ENCODE measurements at regions not wholly inside any gene's neighbourhood (a gene's known extent, or its start where the extent isn't known, plus 50 kb on each side); places are given as distances from the start of the nearest gene placed in this dataset.

DNA sequence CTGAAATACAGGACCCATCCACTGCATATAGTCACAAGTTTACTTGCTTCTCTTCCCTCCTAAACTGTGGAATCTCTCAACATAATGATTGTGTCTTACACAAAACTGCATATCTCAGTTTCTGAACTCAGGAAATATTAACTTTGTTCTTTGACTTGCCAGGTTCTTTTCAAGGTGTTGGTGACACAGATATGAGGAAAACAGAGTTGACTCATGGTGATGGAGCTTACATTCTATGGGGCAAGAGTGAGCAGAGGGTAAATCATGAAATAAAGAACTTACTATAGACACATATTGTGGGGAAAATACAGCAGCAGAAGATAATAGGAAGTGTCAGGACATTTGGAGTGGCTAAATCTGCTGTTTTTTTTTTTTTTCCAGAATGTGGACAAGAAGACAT is 72.5 kb upstream of the IGFBP3 start:
- no peaks in the 10 kb centered on the region for H3K4me1 Mint-ChIP-seq
- peaks cover 15 to 39% (median 26%) of the 10 kb centered on the region in 3 donors for H3K9me3 Mint-ChIP-seq
- H3K36me3 Mint-ChIP-seq: peaks cover 31% of the 10 kb centered on the region
- POLR2A ChIA-PET: no interaction called here
- Histone ChIP-seq H3K9me3 (no peaks in the 10 kb centered on the region), H3K4me1 (ENCODE audit: control insufficient read depth in 1 of 2, extremely low read depth in 1 of 2, insufficient read depth in 2 of 2, low read length in 2 of 2) (no peaks in the 10 kb centered on the region), H3K27me3 (replicated peaks in 1 of 2; ENCODE audit: control insufficient read depth in 2 of 2, extremely low read depth in 1 of 2, insufficient read depth in 2 of 2, low read length in 1 of 2) (no peaks in the 10 kb centered on the region), H3K36me3 (ENCODE audit: control insufficient read depth in 2 of 2, extremely low read depth in 1 of 2, insufficient read depth in 1 of 2, low read length in 1 of 2) (no peaks in the 10 kb centered on the region), H3K27ac (ENCODE audit: low read length) (no peak overlapping the region), H3K4me3 (ENCODE audit: control insufficient read depth in 1 of 2, extremely low read depth in 1 of 2, low read length in 1 of 2) (no peak overlapping the region)
- ATAC-seq (replicated peaks in 1 of 4) (no peak), DNase-seq (no peak)
- H3K27ac Mint-ChIP-seq: no peak overlapping the region
- CTCF ChIA-PET: no interaction called here
- H3K27me3 Mint-ChIP-seq: no peaks in the 10 kb centered on the region
- no peak overlapping the region for H3K4me3 Mint-ChIP-seq

DNA sequence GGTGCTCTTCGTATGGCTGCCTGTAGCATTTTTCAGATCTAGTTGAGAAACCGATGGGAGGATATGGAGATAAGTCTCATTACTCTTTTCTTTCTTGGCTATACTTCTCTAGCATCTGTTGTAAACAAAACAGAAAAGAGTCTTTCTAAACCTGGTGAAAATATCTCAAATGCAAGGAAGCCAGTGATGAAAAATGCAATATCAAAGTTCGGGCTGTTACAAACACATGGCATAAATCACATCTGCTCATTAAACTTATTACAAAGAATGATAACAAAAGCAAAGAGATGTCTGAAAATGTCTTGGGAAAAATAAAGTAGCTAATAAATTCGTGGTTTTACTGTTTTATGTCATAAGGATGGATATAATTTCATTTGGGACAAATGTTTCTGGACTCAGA is 71.8 kb upstream of the IGFBP3 start:
- ChIA-PET POLR2A (no interaction called here), CTCF (no interaction called here)
- ATAC-seq (replicated peaks in 1 of 4): no peak
- H3K4me3 ChIP-seq (ENCODE audit: control insufficient read depth in 1 of 2, extremely low read depth in 1 of 2, low read length in 1 of 2): no peak overlapping the region
- Mint-ChIP-seq H3K9me3 (peaks cover 15 to 33% (median 22%) of the 10 kb centered on the region in 3 donors), H3K4me1 (no peaks in the 10 kb centered on the region), H3K27me3 (no peaks in the 10 kb centered on the region), H3K36me3 (peaks cover 31% of the 10 kb centered on the region), H3K4me3 (no peak overlapping the region), H3K27ac (no peak overlapping the region)
- no peaks in the 10 kb centered on the region for H3K36me3 ChIP-seq (ENCODE audit: control insufficient read depth in 2 of 2, extremely low read depth in 1 of 2, insufficient read depth in 1 of 2, low read length in 1 of 2)
- 0% methylated on average over 1 of the region's 4 CpGs for WGBS (ENCODE audit: insufficient coverage)
- H3K27me3 ChIP-seq (replicated peaks in 1 of 2; ENCODE audit: control insufficient read depth in 2 of 2, extremely low read depth in 1 of 2, insufficient read depth in 2 of 2, low read length in 1 of 2): no peaks in the 10 kb centered on the region
- H3K9me3 ChIP-seq: no peaks in the 10 kb centered on the region
- H3K4me1 ChIP-seq (ENCODE audit: control insufficient read depth in 1 of 2, extremely low read depth in 1 of 2, insufficient read depth in 2 of 2, low read length in 2 of 2): no peaks in the 10 kb centered on the region
- H3K27ac ChIP-seq (ENCODE audit: low read length): no peak overlapping the region
- no peak for DNase-seq

DNA sequence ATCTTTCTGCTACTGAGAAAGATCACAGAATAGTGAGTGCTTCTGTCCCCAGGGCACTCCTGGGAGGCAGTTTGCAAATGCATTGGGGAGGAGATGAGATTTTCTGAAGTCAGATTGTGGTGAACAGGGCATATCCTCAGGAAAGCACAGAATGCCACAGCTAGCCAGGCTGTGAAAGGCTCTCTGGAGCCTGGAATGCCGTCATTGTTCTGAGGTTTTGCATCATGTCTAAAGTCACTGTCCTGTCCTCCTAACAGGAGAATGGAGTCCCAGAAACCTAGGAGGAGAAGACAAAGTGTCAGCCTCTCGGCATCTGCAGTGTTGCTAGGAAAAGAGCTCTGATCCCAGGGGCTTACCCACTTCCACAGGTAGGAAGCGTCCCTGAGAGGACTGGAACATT is 69.2 kb upstream of the IGFBP3 start:
- no peaks in the 10 kb centered on the region for H3K36me3 ChIP-seq (ENCODE audit: control insufficient read depth in 2 of 2, extremely low read depth in 1 of 2, insufficient read depth in 1 of 2, low read length in 1 of 2)
- H3K4me1 ChIP-seq (ENCODE audit: control insufficient read depth in 1 of 2, extremely low read depth in 1 of 2, insufficient read depth in 2 of 2, low read length in 2 of 2): no peaks in the 10 kb centered on the region
- Mint-ChIP-seq H3K27me3 (peaks cover 0 to 3% of the 10 kb centered on the region in 2 donors), H3K4me3 (no peak overlapping the region), H3K27ac (no peak overlapping the region), H3K9me3 (peaks cover 7 to 12% (median 9%) of the 10 kb centered on the region in 3 donors), H3K36me3 (peaks cover 21% of the 10 kb centered on the region), H3K4me1 (no peaks in the 10 kb centered on the region)
- no peak overlapping the region for H3K4me3 ChIP-seq (ENCODE audit: control insufficient read depth in 1 of 2, extremely low read depth in 1 of 2, low read length in 1 of 2)
- 66% methylated on average over 2 of the region's 3 CpGs for WGBS (ENCODE audit: insufficient coverage)
- H3K9me3 ChIP-seq: no peaks in the 10 kb centered on the region
- ATAC-seq (replicated peaks in 1 of 4) (no peak), DNase-seq (no peak)
- no peaks in the 10 kb centered on the region for H3K27me3 ChIP-seq (replicated peaks in 1 of 2; ENCODE audit: control insufficient read depth in 2 of 2, extremely low read depth in 1 of 2, insufficient read depth in 2 of 2, low read length in 1 of 2)
- ChIA-PET CTCF (no interaction called here), POLR2A (no interaction called here)
- no peak overlapping the region for H3K27ac ChIP-seq (ENCODE audit: low read length)

DNA sequence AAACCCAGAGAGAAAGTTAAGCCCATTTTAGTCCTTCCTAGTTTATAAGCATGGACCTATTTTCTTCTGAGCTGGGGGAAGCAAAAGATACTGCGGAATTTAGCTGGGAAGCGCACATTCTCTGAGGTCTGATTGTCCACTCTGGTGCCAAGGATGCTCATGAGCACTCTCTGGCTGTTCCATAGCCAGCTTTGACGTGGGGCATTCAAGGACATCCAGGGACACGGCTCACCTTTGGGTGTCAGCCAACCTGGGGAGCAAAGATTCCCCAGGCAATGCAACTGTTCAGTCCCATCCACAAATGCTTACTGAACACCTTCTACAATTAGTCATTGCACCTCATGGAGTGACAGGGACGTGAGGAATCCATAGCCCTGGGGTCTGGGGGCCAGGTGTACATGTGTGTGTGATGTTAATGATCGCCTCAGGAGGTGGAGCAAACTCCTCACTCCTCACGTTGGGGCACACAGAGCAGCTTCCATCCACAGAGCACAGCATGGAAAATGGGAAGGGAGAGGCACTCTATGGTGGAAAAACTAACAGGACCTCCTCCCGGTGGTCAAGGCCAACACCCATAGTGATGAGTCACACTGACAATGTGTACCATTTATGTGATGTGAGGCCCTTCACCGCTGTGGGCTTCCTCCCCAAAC is 67.5 kb upstream of the IGFBP3 start:
- Mint-ChIP-seq H3K27me3 (peaks cover 0 to 6% of the 10 kb centered on the region in 2 donors), H3K36me3 (peaks cover 12% of the 10 kb centered on the region), H3K9me3 (peaks cover 2 to 7% (median 4%) of the 10 kb centered on the region in 3 donors), H3K27ac (no peak overlapping the region), H3K4me1 (no peaks in the 10 kb centered on the region), H3K4me3 (no peak overlapping the region)
- no peak overlapping the region for H3K4me3 ChIP-seq (ENCODE audit: control insufficient read depth in 1 of 2, extremely low read depth in 1 of 2, low read length in 1 of 2)
- WGBS (ENCODE audit: insufficient coverage): 75% methylated on average over 4 of the region's 9 CpGs
- ChIA-PET CTCF (no interaction called here), POLR2A (no interaction called here)
- ATAC-seq (replicated peaks in 1 of 4) (no peak), DNase-seq (no peak)
- H3K9me3 ChIP-seq: no peaks in the 10 kb centered on the region
- H3K4me1 ChIP-seq (ENCODE audit: control insufficient read depth in 1 of 2, extremely low read depth in 1 of 2, insufficient read depth in 2 of 2, low read length in 2 of 2): no peaks in the 10 kb centered on the region
- H3K27me3 ChIP-seq (replicated peaks in 1 of 2; ENCODE audit: control insufficient read depth in 2 of 2, extremely low read depth in 1 of 2, insufficient read depth in 2 of 2, low read length in 1 of 2): no peaks in the 10 kb centered on the region
- no peaks in the 10 kb centered on the region for H3K36me3 ChIP-seq (ENCODE audit: control insufficient read depth in 2 of 2, extremely low read depth in 1 of 2, insufficient read depth in 1 of 2, low read length in 1 of 2)
- no peak overlapping the region for H3K27ac ChIP-seq (ENCODE audit: low read length)

DNA sequence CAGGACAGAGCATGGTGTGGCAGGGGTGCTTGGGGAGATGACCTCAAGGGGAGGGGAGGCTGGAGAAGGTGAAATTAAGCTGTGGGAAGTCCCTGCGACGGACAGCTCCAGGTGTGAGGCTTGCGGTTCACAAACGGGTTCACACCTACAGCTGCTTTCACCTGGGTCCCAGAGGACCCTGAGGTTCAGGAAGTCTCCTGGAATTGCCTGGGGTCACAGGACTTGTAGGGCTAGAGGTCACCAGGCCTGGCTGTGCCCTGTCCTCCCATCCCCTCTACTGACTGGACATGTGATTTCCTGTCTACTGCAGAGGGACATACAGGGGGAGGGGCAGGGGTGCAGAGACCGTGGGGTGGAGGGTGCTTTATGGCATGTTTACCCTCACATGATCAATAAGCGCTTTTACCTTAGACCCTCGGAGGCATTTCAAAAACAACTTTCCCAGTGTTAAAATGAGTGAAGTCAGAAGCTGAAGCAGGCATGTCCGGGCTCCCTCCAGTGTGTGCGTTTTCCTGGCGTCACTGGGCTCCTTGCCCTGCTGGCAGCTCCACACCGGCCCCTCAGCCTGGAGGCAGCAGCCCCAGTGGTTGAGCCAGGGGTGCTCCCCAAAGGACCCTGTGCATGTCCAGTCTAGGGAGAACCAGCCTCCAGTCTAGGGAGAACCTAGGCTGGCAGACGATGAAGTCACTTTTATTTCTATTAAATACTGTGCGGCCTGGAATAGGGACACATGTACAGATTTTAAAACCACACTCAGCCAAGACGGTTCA is 66.6 kb upstream of the IGFBP3 start:
- H3K27ac ChIP-seq (ENCODE audit: low read length): no peak overlapping the region
- peaks cover 10% of the 10 kb centered on the region for H3K36me3 Mint-ChIP-seq
- no peak overlapping the region for H3K27ac Mint-ChIP-seq
- no peak overlapping the region for H3K4me3 ChIP-seq (ENCODE audit: control insufficient read depth in 1 of 2, extremely low read depth in 1 of 2, low read length in 1 of 2)
- peaks cover 0 to 7% (median 2%) of the 10 kb centered on the region in 3 donors for H3K9me3 Mint-ChIP-seq
- H3K9me3 ChIP-seq: no peaks in the 10 kb centered on the region
- ChIA-PET POLR2A (no interaction called here), CTCF (no interaction called here)
- no peak overlapping the region for H3K4me3 Mint-ChIP-seq
- no peaks in the 10 kb centered on the region for H3K27me3 ChIP-seq (replicated peaks in 1 of 2; ENCODE audit: control insufficient read depth in 2 of 2, extremely low read depth in 1 of 2, insufficient read depth in 2 of 2, low read length in 1 of 2)
- H3K36me3 ChIP-seq (ENCODE audit: control insufficient read depth in 2 of 2, extremely low read depth in 1 of 2, insufficient read depth in 1 of 2, low read length in 1 of 2): no peaks in the 10 kb centered on the region
- H3K27me3 Mint-ChIP-seq: peaks cover 0 to 6% of the 10 kb centered on the region in 2 donors
- H3K4me1 Mint-ChIP-seq: no peaks in the 10 kb centered on the region
- DNase-seq: no peak
- no peaks in the 10 kb centered on the region for H3K4me1 ChIP-seq (ENCODE audit: control insufficient read depth in 1 of 2, extremely low read depth in 1 of 2, insufficient read depth in 2 of 2, low read length in 2 of 2)
- 95% methylated on average over 4 of the region's 14 CpGs for WGBS (ENCODE audit: insufficient coverage)
- ATAC-seq (replicated peaks in 1 of 4): no peak

DNA sequence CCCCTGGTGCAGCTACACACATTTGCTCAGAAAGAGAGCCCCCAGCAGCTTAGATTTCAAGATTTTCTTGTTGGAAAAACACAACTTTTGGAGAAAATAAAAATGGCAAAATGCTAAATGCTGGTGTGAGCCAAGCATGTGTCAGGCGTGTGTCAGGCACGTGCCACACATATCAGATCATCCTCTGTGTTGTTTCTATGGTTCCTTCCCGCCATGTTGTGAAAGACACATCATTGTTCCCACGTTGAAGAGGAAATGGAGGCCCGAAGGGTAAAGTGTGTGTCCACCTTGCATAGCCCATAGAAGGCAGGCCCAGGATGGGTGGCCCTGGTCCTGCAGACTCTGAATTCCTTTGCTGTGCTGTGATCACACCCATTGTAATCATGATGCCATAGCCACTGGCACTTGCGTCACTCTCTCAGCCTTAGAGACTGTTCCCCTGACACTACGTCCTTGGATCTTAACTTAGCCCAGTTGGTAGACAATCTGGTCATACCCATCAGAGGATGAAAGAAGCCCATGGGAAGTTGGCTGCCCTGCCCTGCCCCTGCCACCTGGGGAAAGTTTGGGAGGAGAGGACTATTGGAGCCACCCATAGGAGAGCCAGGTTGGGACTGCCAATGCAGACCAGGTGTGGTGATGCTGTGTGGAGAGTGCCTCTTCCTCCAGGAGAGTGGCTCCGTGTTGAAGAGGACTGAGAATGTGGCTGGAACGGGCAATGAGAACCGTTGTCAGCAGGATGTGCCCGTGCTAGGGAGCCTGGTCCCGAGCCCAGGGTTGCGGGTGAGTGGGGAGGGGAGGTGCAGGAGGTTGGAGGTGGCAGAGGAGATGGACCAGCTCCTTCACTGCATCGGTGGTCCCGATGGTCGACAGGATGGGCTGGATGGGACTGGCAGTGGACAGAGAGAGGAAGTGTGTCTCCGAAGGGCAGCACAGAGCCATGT is 65.6 kb upstream of the IGFBP3 start:
- Mint-ChIP-seq H3K9me3 (peaks cover 0 to 3% (median 2%) of the 10 kb centered on the region in 3 donors), H3K36me3 (peaks cover 10% of the 10 kb centered on the region), H3K4me3 (no peak overlapping the region), H3K27me3 (peaks cover 0 to 6% of the 10 kb centered on the region in 2 donors), H3K4me1 (no peaks in the 10 kb centered on the region), H3K27ac (no peak overlapping the region)
- Histone ChIP-seq H3K4me1 (ENCODE audit: control insufficient read depth in 1 of 2, extremely low read depth in 1 of 2, insufficient read depth in 2 of 2, low read length in 2 of 2) (no peaks in the 10 kb centered on the region), H3K9me3 (no peaks in the 10 kb centered on the region), H3K4me3 (ENCODE audit: control insufficient read depth in 1 of 2, extremely low read depth in 1 of 2, low read length in 1 of 2) (no peak overlapping the region), H3K36me3 (ENCODE audit: control insufficient read depth in 2 of 2, extremely low read depth in 1 of 2, insufficient read depth in 1 of 2, low read length in 1 of 2) (no peaks in the 10 kb centered on the region), H3K27ac (ENCODE audit: low read length) (no peak overlapping the region), H3K27me3 (replicated peaks in 1 of 2; ENCODE audit: control insufficient read depth in 2 of 2, extremely low read depth in 1 of 2, insufficient read depth in 2 of 2, low read length in 1 of 2) (peaks cover 0 to 2% of the 10 kb centered on the region in 2 experiments)
- WGBS (ENCODE audit: insufficient coverage): 78% methylated on average over 16 of the region's 17 CpGs
- DNase-seq (no peak), ATAC-seq (replicated peaks in 1 of 4) (no peak)
- ChIA-PET POLR2A (no interaction called here), CTCF (no interaction called here)

All from T-cell (primary cell).